ENCODE measurements at regions not wholly inside any gene's neighbourhood (a gene's known extent, or its start where the extent isn't known, plus 50 kb on each side); places are given as distances from the start of the nearest gene placed in this dataset.

GRCh38 chr9:103992938-103993579 lies 101.0 kb upstream of the SMC2 start:
- Mint-ChIP-seq H3K4me3 (no peak overlapping the region), H3K27me3 (no peaks in the 10 kb centered on the region), H3K4me1 (no peaks in the 10 kb centered on the region), H3K36me3 (no peaks in the 10 kb centered on the region), H3K9me3 (no peaks in the 10 kb centered on the region), H3K27ac (no peak overlapping the region)

- H3K9me3 Mint-ChIP-seq, result peaks cover 5% of the 10 kb centered on the region
- H3K36me3 Mint-ChIP-seq, result no peaks in the 10 kb centered on the region
- no peaks in the 10 kb centered on the region for H3K27me3 Mint-ChIP-seq
- H3K27ac Mint-ChIP-seq, result no peak overlapping the region
- H3K4me1 Mint-ChIP-seq, result no peaks in the 10 kb centered on the region
- H3K4me3 Mint-ChIP-seq, result no peak overlapping the region
These were observed 96.2 kb upstream of the SMC2 start for GRCh38 chr9:103997856-103998370.

GRCh38 chr9:103999375-104000062 lies 94.6 kb upstream of the SMC2 start:
- Mint-ChIP-seq H3K27me3 (peaks cover 4% of the 10 kb centered on the region), H3K36me3 (no peaks in the 10 kb centered on the region), H3K27ac (no peak overlapping the region), H3K4me1 (no peaks in the 10 kb centered on the region), H3K9me3 (peaks cover 5% of the 10 kb centered on the region), H3K4me3 (no peak overlapping the region)

- H3K4me3 Mint-ChIP-seq, result no peak overlapping the region
- H3K27me3 Mint-ChIP-seq, result peaks cover 5% of the 10 kb centered on the region
- H3K36me3 Mint-ChIP-seq, result no peaks in the 10 kb centered on the region
- no peaks in the 10 kb centered on the region for H3K4me1 Mint-ChIP-seq
- H3K9me3 Mint-ChIP-seq, result no peaks in the 10 kb centered on the region
- no peak overlapping the region for H3K27ac Mint-ChIP-seq
These were observed 84.3 kb upstream of the SMC2 start for GRCh38 chr9:104009826-104010225.

- H3K27ac Mint-ChIP-seq, result no peak overlapping the region
These were observed 72.0 kb upstream of the SMC2 start for GRCh38 chr9:104022083-104022482.

GRCh38 chr9:104025104-104025503 lies 69.0 kb upstream of the SMC2 start:
- H3K27ac Mint-ChIP-seq, result no peak overlapping the region
- peaks cover 22% of the 10 kb centered on the region for H3K4me1 Mint-ChIP-seq
- no peaks in the 10 kb centered on the region for H3K36me3 Mint-ChIP-seq
- H3K4me3 Mint-ChIP-seq, result no peak overlapping the region
- no peaks in the 10 kb centered on the region for H3K9me3 Mint-ChIP-seq
- H3K27me3 Mint-ChIP-seq, result peaks cover 2% of the 10 kb centered on the region

More at GRCh38 chr9:104022083-104022482, 72.0 kb upstream of the SMC2 start:
- no peak overlapping the region for H3K4me3 Mint-ChIP-seq
- no peaks in the 10 kb centered on the region for H3K9me3 Mint-ChIP-seq
- peaks cover 2% of the 10 kb centered on the region for H3K27me3 Mint-ChIP-seq
- peaks cover 5% of the 10 kb centered on the region for H3K4me1 Mint-ChIP-seq
- H3K36me3 Mint-ChIP-seq, result no peaks in the 10 kb centered on the region

GRCh38 chr9:104025945-104026344 lies 68.2 kb upstream of the SMC2 start:
- Mint-ChIP-seq H3K27me3 (peaks cover 2% of the 10 kb centered on the region), H3K4me1 (peaks cover 22% of the 10 kb centered on the region), H3K9me3 (no peaks in the 10 kb centered on the region)

GRCh38 chr9:104027295-104027694 lies 66.8 kb upstream of the SMC2 start:
- H3K36me3 Mint-ChIP-seq, result no peaks in the 10 kb centered on the region
- H3K27me3 Mint-ChIP-seq, result peaks cover 2% of the 10 kb centered on the region
- peaks cover 22% of the 10 kb centered on the region for H3K4me1 Mint-ChIP-seq
- no peak overlapping the region for H3K4me3 Mint-ChIP-seq
- no peak overlapping the region for H3K27ac Mint-ChIP-seq
- no peaks in the 10 kb centered on the region for H3K9me3 Mint-ChIP-seq

More at GRCh38 chr9:104025945-104026344, 68.2 kb upstream of the SMC2 start:
- no peaks in the 10 kb centered on the region for H3K36me3 Mint-ChIP-seq
- no peak overlapping the region for H3K27ac Mint-ChIP-seq
- no peak overlapping the region for H3K4me3 Mint-ChIP-seq

GRCh38 chr9:104028827-104029226 lies 65.3 kb upstream of the SMC2 start:
- H3K4me1 Mint-ChIP-seq, result peaks cover 22% of the 10 kb centered on the region

More at GRCh38 chr9:104028827-104029226, 65.3 kb upstream of the SMC2 start:
- H3K27ac Mint-ChIP-seq, result no peak overlapping the region
- H3K4me3 Mint-ChIP-seq, result peak overlapping the region; percentile 6
- H3K9me3 Mint-ChIP-seq, result no peaks in the 10 kb centered on the region
- no peaks in the 10 kb centered on the region for H3K27me3 Mint-ChIP-seq
- H3K36me3 Mint-ChIP-seq, result no peaks in the 10 kb centered on the region
